ENCODE measurements at regions not wholly inside any gene's neighbourhood (a gene's known extent, or its start where the extent isn't known, plus 50 kb on each side); places are given as distances from the start of the nearest gene placed in this dataset.

- no peaks in the 10 kb centered on the region for H3K9me3 ChIP-seq
- no peak for TF ChIP-seq CTCF (IDR thresholded peaks at IDR 0.05; ENCODE audit: low read depth, low read length)
- H3K36me3 ChIP-seq, result no peaks in the 10 kb centered on the region
- no peaks in the 10 kb centered on the region for H3K27me3 ChIP-seq
- no peak for DNase-seq
- H3K4me1 ChIP-seq, result no peaks in the 10 kb centered on the region
- H3K4me3 ChIP-seq (ENCODE audit: low read depth, low read length), result no peak overlapping the region
Measured at GRCh38 chr16:64307431-64307830, 814.4 kb downstream of the CDH11 start.

GRCh38 chr16:64305663-64306062, 816.2 kb downstream of the CDH11 start:
- H3K4me1 ChIP-seq, result no peaks in the 10 kb centered on the region

GRCh38 chr16:64304951-64305350, 816.9 kb downstream of the CDH11 start:
- Histone ChIP-seq H3K4me3 (ENCODE audit: low read depth, low read length) (no peak overlapping the region), H3K27me3 (no peaks in the 10 kb centered on the region), H3K9me3 (no peaks in the 10 kb centered on the region), H3K4me1 (no peaks in the 10 kb centered on the region), H3K36me3 (no peaks in the 10 kb centered on the region)
- TF ChIP-seq CTCF (IDR thresholded peaks at IDR 0.05; ENCODE audit: low read depth, low read length), result no peak
- no peak for DNase-seq

More at GRCh38 chr16:64305663-64306062, 816.2 kb downstream of the CDH11 start:
- no peaks in the 10 kb centered on the region for H3K36me3 ChIP-seq
- H3K27me3 ChIP-seq, result no peaks in the 10 kb centered on the region
- DNase-seq, result no peak
- no peak for TF ChIP-seq CTCF (IDR thresholded peaks at IDR 0.05; ENCODE audit: low read depth, low read length)
- H3K4me3 ChIP-seq (ENCODE audit: low read depth, low read length), result no peak overlapping the region
- H3K9me3 ChIP-seq, result no peaks in the 10 kb centered on the region

GRCh38 chr16:64304396-64304795, 817.5 kb downstream of the CDH11 start:
- Histone ChIP-seq H3K4me1 (no peaks in the 10 kb centered on the region), H3K27me3 (no peaks in the 10 kb centered on the region), H3K36me3 (no peaks in the 10 kb centered on the region), H3K4me3 (ENCODE audit: low read depth, low read length) (no peak overlapping the region), H3K9me3 (no peaks in the 10 kb centered on the region)
- DNase-seq, result no peak
- no peak for TF ChIP-seq CTCF (IDR thresholded peaks at IDR 0.05; ENCODE audit: low read depth, low read length)

- no peaks in the 10 kb centered on the region for H3K36me3 ChIP-seq
- no peak for DNase-seq
- no peaks in the 10 kb centered on the region for H3K4me1 ChIP-seq
- no peaks in the 10 kb centered on the region for H3K9me3 ChIP-seq
- H3K27me3 ChIP-seq, result no peaks in the 10 kb centered on the region
- TF ChIP-seq CTCF (IDR thresholded peaks at IDR 0.05; ENCODE audit: low read depth, low read length), result no peak
- H3K4me3 ChIP-seq (ENCODE audit: low read depth, low read length), result no peak overlapping the region
Measured at GRCh38 chr16:64297863-64298600, 823.8 kb downstream of the CDH11 start.

GRCh38 chr16:64295466-64295865, 826.4 kb downstream of the CDH11 start:
- no peak for DNase-seq
- Histone ChIP-seq H3K9me3 (no peaks in the 10 kb centered on the region), H3K36me3 (no peaks in the 10 kb centered on the region), H3K4me3 (ENCODE audit: low read depth, low read length) (no peak overlapping the region), H3K27me3 (no peaks in the 10 kb centered on the region), H3K4me1 (no peaks in the 10 kb centered on the region)
- no peak for TF ChIP-seq CTCF (IDR thresholded peaks at IDR 0.05; ENCODE audit: low read depth, low read length)
